PC-3 (cell line): ENCODE measurements at regions not wholly inside any gene's neighbourhood (a gene's known extent, or its start where the extent isn't known, plus 50 kb on each side); places are given as distances from the start of the nearest gene placed in this dataset.

Source experiments
- ATAC-seq: fragments of 200-7000 bp; cut with Tn5 transposase; 2 replicates; pipeline ENCODE4 v1.9.1; 2020; ENCODE audit warnings: mild to moderate bottlenecking, moderate library complexity
- BruUV-seq: library from RNA; stranded (reverse); fragments of 400-500 nt; replicated peaks from 2 replicates; lab custom pipeline; 2021; lab: Mats Ljungman, UMichigan
- CTCF ChIA-PET: fragments of 300-600 bp; sonication (Branson Sonifier 250); formaldehyde crosslinking; loops from one replicate; lab custom pipeline; 2022; ENCODE audit warnings: antibody characterized with exemption; lab: Charles Lee
- POLR2A ChIA-PET: fragments of 300-600 bp; sonication (Branson Sonifier 250); formaldehyde crosslinking; loops from one replicate; lab custom pipeline; 2022; ENCODE audit warnings: antibody characterized with exemption; ENCODE audit not compliant: unreplicated experiment; lab: Charles Lee
- DNase-seq: peaks from one replicate; pipeline ENCODE4 v3.0.0-alpha.2; 2015
- H2AFZ ChIP-seq: fragments of 300-600 bp; sonication (generic); 2 replicates; pipeline ENCODE4 v1.6.0; 2016; ENCODE audit warnings: antibody characterized with exemption, low read length
- H3F3A ChIP-seq: fragments of 300-600 bp; sonication (generic); one replicate; pipeline ENCODE4 v1.6.0; 2017; ENCODE audit warnings: antibody characterized with exemption, low read length, control low read depth, mild to moderate bottlenecking; ENCODE audit not compliant: unreplicated experiment
- H3K27ac ChIP-seq: fragments of 300-600 bp; sonication (generic); 2 replicates; pipeline ENCODE4 v1.5.1; 2016; ENCODE audit warnings: mild to moderate bottlenecking, low read length
- H3K27me3 ChIP-seq: fragments of 300-600 bp; sonication (generic); 2 replicates; pipeline ENCODE4 v1.6.1; 2016; ENCODE audit warnings: low read length, mixed read lengths
- H3K36me3 ChIP-seq: fragments of 300-600 bp; sonication (generic); 2 replicates; pipeline ENCODE4 v1.6.1; 2016; ENCODE audit warnings: low read depth, mixed run types, low read length, mixed read lengths
- H3K4me1 ChIP-seq: fragments of 300-600 bp; sonication (generic); 2 replicates; pipeline ENCODE4 v1.5.1; 2016; ENCODE audit warnings: low read length; ENCODE audit not compliant: insufficient read depth
- H3K4me2 ChIP-seq: fragments of 300-600 bp; sonication (generic); 2 replicates; pipeline ENCODE4 v1.6.0; 2016; ENCODE audit warnings: low read length
- H3K4me3 ChIP-seq: fragments of 300-600 bp; sonication (generic); 2 replicates; pipeline ENCODE4 v1.5.1; 2016; ENCODE audit warnings: mild to moderate bottlenecking, low read length, mixed read lengths
- H3K79me2 ChIP-seq: fragments of 300-600 bp; sonication (generic); 2 replicates; pipeline ENCODE4 v1.6.1; 2017; ENCODE audit warnings: low read length, mixed read lengths
- H3K9ac ChIP-seq: fragments of 300-600 bp; sonication (generic); 2 replicates; pipeline ENCODE4 v1.6.0; 2016; ENCODE audit warnings: mild to moderate bottlenecking, low read length
- H3K9me2 ChIP-seq: fragments of 300-600 bp; sonication (generic); replicated peaks from 2 replicates; pipeline ENCODE4 v1.6.1; 2016; ENCODE audit warnings: mixed run types, low read length, mixed read lengths
- H3K9me3 ChIP-seq: fragments of 300-600 bp; sonication (generic); 2 replicates; pipeline ENCODE4 v1.6.1; 2016; ENCODE audit warnings: low read length, mixed read lengths
- H4K20me1 ChIP-seq: fragments of 300-600 bp; sonication (generic); 2 replicates; pipeline ENCODE4 v1.6.1; 2016; ENCODE audit warnings: low read length, mixed read lengths
- EZH2 ChIP-seq: fragments of 300-600 bp; sonication (generic); IDR thresholded peaks from one replicate; pipeline ENCODE4 v1.6.1; 2017; ENCODE audit warnings: antibody characterized with exemption, mild to moderate bottlenecking, low read length; ENCODE audit not compliant: unreplicated experiment
- EZH2phosphoT487 ChIP-seq: fragments of 300-600 bp; sonication (generic); IDR thresholded peaks from 2 replicates; pipeline ENCODE4 v1.6.1; 2018; ENCODE audit warnings: mild to moderate bottlenecking, antibody characterized with exemption, low read length, borderline replicate concordance
- intact Hi-C: fragments of 100-400 bp; cut with micrococcal nuclease; formaldehyde crosslinking; loops from 2 replicates; pipeline ENCODE4 v1.9.0; 2023
- TF ChIP-seq, protein P1 (sequence below): fragments of 300-600 bp; sonication (generic); conservative IDR thresholded peaks from 2 replicates; pipeline ENCODE4 v1.5.1; 2017; ENCODE audit warnings: antibody characterized with exemption, low read depth, mild to moderate bottlenecking, low read length

DNA sequence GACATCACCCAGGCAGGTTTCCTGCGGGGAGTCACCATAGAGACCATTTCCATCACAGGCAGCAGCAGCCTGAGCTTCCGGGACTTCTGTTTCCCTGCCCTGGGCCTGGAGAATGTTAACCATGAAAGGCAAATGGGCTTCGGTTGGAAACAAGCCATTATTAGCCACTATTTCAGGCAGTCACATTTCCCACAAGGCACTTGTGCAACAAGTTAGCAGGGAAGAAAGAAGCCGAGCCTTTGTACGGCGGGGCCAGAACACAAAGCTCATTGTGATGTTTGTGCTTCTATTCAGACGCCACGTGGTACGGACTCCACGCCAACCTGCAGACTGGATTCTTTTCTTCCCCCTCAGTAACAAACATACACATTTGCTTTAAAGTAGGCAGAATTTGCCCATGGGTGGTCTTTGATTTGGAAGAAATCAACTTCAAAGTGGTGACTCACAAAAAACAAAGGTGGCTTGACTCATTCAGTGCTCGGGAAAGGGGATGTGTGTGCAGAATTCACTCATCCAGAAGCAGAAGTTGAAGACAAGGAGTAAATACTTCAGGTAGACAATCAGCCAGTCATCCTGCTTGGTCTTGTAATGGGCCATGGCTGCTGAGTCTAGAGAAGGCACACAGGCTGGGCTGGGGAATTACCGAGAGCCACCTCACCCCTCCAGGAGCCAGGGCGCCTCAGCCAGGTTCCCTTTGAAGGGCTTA is 154.2 kb upstream of the PRMT8 start:
- ChIA-PET CTCF (no interaction called here), POLR2A (no interaction called here)

DNA sequence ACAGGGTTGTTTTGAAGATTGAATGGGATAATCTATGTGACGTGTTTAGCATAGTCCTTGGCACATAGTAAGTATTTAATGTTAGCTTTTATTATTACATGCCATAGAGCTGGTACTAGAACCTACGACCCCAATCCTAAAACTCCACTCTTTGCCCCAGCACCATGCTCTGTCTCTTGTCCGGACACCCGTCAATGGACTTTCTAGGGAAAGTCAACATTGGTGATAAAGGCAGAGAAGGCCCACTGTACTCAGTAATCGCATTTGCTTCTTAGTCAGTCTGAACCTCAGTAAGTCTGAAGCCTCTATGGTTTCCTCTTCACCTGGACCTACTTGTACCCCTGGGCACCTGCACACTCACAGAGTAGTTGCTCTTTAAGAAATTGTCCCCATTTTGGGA is 153.1 kb upstream of the PRMT8 start:
- ATAC-seq (no peak), DNase-seq (no peak)
- CTCF ChIA-PET: no interaction called here
- H3K79me2 ChIP-seq: no peaks in the 10 kb centered on the region
- no peaks in the 10 kb centered on the region for H3K9me2 ChIP-seq
- POLR2A ChIA-PET: no interaction called here
- no peak overlapping the region for H3K4me2 ChIP-seq
- no peaks in the 10 kb centered on the region for H3K9me3 ChIP-seq
- H3K4me1 ChIP-seq: no peaks in the 10 kb centered on the region
- no peak overlapping the region for H3K27ac ChIP-seq
- no peaks in the 10 kb centered on the region for H4K20me1 ChIP-seq
- no peaks in the 10 kb centered on the region for H3K36me3 ChIP-seq
- no peak overlapping the region for H3K9ac ChIP-seq
- TF ChIP-seq EZH2 (no peak), EZH2phosphoT487 (no peak)
- TF ChIP-seq, protein P1, sequence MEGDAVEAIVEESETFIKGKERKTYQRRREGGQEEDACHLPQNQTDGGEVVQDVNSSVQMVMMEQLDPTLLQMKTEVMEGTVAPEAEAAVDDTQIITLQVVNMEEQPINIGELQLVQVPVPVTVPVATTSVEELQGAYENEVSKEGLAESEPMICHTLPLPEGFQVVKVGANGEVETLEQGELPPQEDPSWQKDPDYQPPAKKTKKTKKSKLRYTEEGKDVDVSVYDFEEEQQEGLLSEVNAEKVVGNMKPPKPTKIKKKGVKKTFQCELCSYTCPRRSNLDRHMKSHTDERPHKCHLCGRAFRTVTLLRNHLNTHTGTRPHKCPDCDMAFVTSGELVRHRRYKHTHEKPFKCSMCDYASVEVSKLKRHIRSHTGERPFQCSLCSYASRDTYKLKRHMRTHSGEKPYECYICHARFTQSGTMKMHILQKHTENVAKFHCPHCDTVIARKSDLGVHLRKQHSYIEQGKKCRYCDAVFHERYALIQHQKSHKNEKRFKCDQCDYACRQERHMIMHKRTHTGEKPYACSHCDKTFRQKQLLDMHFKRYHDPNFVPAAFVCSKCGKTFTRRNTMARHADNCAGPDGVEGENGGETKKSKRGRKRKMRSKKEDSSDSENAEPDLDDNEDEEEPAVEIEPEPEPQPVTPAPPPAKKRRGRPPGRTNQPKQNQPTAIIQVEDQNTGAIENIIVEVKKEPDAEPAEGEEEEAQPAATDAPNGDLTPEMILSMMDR: no peak
- H3K27me3 ChIP-seq: no peaks in the 10 kb centered on the region
- no peaks in the 10 kb centered on the region for H3F3A ChIP-seq
- no TSS peak for BruUV-seq
- H2AFZ ChIP-seq: no peak overlapping the region
- no peak overlapping the region for H3K4me3 ChIP-seq
- intact Hi-C loops: no loop called here

More for the DNA sequence above, 154.2 kb upstream of the PRMT8 start:
- Histone ChIP-seq H3K9me2 (no peaks in the 10 kb centered on the region), H3K4me1 (no peaks in the 10 kb centered on the region), H3K9ac (no peak overlapping the region), H3K9me3 (no peaks in the 10 kb centered on the region), H3K4me2 (no peak overlapping the region), H4K20me1 (no peaks in the 10 kb centered on the region), H3F3A (no peaks in the 10 kb centered on the region), H2AFZ (no peak overlapping the region), H3K79me2 (no peaks in the 10 kb centered on the region), H3K36me3 (no peaks in the 10 kb centered on the region), H3K27me3 (no peaks in the 10 kb centered on the region), H3K27ac (no peak overlapping the region), H3K4me3 (no peak overlapping the region)
- DNase-seq (peak; percentile 22), ATAC-seq (no peak)
- intact Hi-C loops: no loop called here
- BruUV-seq: no TSS peak
- TF ChIP-seq, protein P1: no peak

DNA sequence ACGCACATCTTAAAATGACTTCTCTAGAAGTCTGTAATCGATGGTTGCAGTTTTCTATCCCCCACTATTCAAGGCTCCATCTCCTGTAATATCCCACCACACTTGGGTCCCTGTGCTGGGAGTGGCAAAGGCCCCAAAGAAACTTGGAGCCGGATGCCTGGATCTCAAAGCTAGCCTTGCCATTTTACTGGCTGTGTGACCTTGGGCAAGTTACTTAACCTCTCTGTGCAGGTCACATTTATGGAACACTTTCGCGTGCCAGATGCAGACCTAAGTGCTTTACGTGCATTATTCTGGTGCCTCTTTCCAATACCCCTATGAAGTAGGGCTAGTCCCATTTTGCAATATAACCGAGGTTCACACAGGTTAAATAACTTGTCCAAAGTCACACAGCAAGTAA is 151.8 kb upstream of the PRMT8 start:
- no peak overlapping the region for H3K9ac ChIP-seq
- intact Hi-C loops: no loop called here
- H3F3A ChIP-seq: no peaks in the 10 kb centered on the region
- H3K27ac ChIP-seq: no peak overlapping the region
- no peak overlapping the region for H3K4me2 ChIP-seq
- H2AFZ ChIP-seq: no peak overlapping the region
- ATAC-seq: no peak
- no peaks in the 10 kb centered on the region for H3K9me2 ChIP-seq
- H3K9me3 ChIP-seq: no peaks in the 10 kb centered on the region
- DNase-seq: no peak
- no peaks in the 10 kb centered on the region for H3K79me2 ChIP-seq
- ChIA-PET CTCF (no interaction called here), POLR2A (no interaction called here)
- no TSS peak for BruUV-seq
- H3K4me1 ChIP-seq: no peaks in the 10 kb centered on the region
- no peaks in the 10 kb centered on the region for H3K36me3 ChIP-seq
- H3K27me3 ChIP-seq: no peaks in the 10 kb centered on the region
- no peak overlapping the region for H3K4me3 ChIP-seq
- H4K20me1 ChIP-seq: no peaks in the 10 kb centered on the region
- TF ChIP-seq EZH2 (no peak), EZH2phosphoT487 (no peak)
- TF ChIP-seq, protein P1: no peak
